ENCODE measurements at regions not wholly inside any gene's neighbourhood (a gene's known extent, or its start where the extent isn't known, plus 50 kb on each side); places are given as distances from the start of the nearest gene placed in this dataset.

GRCh38 chr16:13542284-13542683, 377.7 kb upstream of the ERCC4 start:
- Histone ChIP-seq H2AFZ (ENCODE audit: low read length) (no peak overlapping the region), H3K36me3 (ENCODE audit: insufficient read depth, low read length) (no peaks in the 10 kb centered on the region), H3K9me2 (ENCODE audit: low read depth, low read length) (no peaks in the 10 kb centered on the region), H3K4me2 (ENCODE audit: low read length) (no peak overlapping the region), H3K9ac (ENCODE audit: low read length) (no peak overlapping the region), H3K27ac (ENCODE audit: low read depth, low read length, poor library complexity, severe bottlenecking) (no peak overlapping the region), H3K27me3 (ENCODE audit: insufficient read depth, low read length) (no peaks in the 10 kb centered on the region), H4K20me1 (ENCODE audit: insufficient read depth, low read length) (no peaks in the 10 kb centered on the region), H3F3A (ENCODE audit: insufficient read depth, low read length) (no peaks in the 10 kb centered on the region), H3K79me2 (ENCODE audit: insufficient read depth, low read length) (no peaks in the 10 kb centered on the region), H3K4me1 (ENCODE audit: insufficient read depth, low read length, severe bottlenecking) (no peaks in the 10 kb centered on the region), H3K9me3 (ENCODE audit: low read length) (no peaks in the 10 kb centered on the region), H3K4me3 (ENCODE audit: low read depth, low read length, poor library complexity, severe bottlenecking) (no peak overlapping the region)
- TF ChIP-seq, protein P1, sequence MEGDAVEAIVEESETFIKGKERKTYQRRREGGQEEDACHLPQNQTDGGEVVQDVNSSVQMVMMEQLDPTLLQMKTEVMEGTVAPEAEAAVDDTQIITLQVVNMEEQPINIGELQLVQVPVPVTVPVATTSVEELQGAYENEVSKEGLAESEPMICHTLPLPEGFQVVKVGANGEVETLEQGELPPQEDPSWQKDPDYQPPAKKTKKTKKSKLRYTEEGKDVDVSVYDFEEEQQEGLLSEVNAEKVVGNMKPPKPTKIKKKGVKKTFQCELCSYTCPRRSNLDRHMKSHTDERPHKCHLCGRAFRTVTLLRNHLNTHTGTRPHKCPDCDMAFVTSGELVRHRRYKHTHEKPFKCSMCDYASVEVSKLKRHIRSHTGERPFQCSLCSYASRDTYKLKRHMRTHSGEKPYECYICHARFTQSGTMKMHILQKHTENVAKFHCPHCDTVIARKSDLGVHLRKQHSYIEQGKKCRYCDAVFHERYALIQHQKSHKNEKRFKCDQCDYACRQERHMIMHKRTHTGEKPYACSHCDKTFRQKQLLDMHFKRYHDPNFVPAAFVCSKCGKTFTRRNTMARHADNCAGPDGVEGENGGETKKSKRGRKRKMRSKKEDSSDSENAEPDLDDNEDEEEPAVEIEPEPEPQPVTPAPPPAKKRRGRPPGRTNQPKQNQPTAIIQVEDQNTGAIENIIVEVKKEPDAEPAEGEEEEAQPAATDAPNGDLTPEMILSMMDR (IDR thresholded peaks at IDR 0.05; ENCODE audit: low read length), result no peak
- TF ChIP-seq EZH2 (IDR thresholded peaks at IDR 0.05; ENCODE audit: borderline replicate concordance, low read length), result no peak

GRCh38 chr16:13543850-13544249, 376.1 kb upstream of the ERCC4 start:
- no peaks in the 10 kb centered on the region for H3K9me3 ChIP-seq (ENCODE audit: low read length)
- no peaks in the 10 kb centered on the region for H3K36me3 ChIP-seq (ENCODE audit: insufficient read depth, low read length)
- H3K27ac ChIP-seq (ENCODE audit: low read depth, low read length, poor library complexity, severe bottlenecking), result no peak overlapping the region
- no peaks in the 10 kb centered on the region for H3K4me1 ChIP-seq (ENCODE audit: insufficient read depth, low read length, severe bottlenecking)
- no peaks in the 10 kb centered on the region for H3K9me2 ChIP-seq (ENCODE audit: low read depth, low read length)
- H4K20me1 ChIP-seq (ENCODE audit: insufficient read depth, low read length), result no peaks in the 10 kb centered on the region
- no peaks in the 10 kb centered on the region for H3K27me3 ChIP-seq (ENCODE audit: insufficient read depth, low read length)
- no peaks in the 10 kb centered on the region for H3F3A ChIP-seq (ENCODE audit: insufficient read depth, low read length)
- no peaks in the 10 kb centered on the region for H3K79me2 ChIP-seq (ENCODE audit: insufficient read depth, low read length)
- TF ChIP-seq, protein P1 (IDR thresholded peaks at IDR 0.05; ENCODE audit: low read length), result no peak
- no peak for TF ChIP-seq EZH2 (IDR thresholded peaks at IDR 0.05; ENCODE audit: borderline replicate concordance, low read length)
- no peak overlapping the region for H2AFZ ChIP-seq (ENCODE audit: low read length)
- no peak overlapping the region for H3K4me3 ChIP-seq (ENCODE audit: low read depth, low read length, poor library complexity, severe bottlenecking)
- no peak overlapping the region; the same call in 1 of the 2 replicates for H3K4me2 ChIP-seq (ENCODE audit: low read length)
- H3K9ac ChIP-seq (ENCODE audit: low read length), result no peak overlapping the region

- no peak overlapping the region for H3K4me3 ChIP-seq (ENCODE audit: low read depth, low read length, poor library complexity, severe bottlenecking)
- H4K20me1 ChIP-seq (ENCODE audit: insufficient read depth, low read length), result no peaks in the 10 kb centered on the region
- no peaks in the 10 kb centered on the region for H3K9me3 ChIP-seq (ENCODE audit: low read length)
- no peaks in the 10 kb centered on the region for H3K36me3 ChIP-seq (ENCODE audit: insufficient read depth, low read length)
- no peaks in the 10 kb centered on the region for H3K4me1 ChIP-seq (ENCODE audit: insufficient read depth, low read length, severe bottlenecking)
- H2AFZ ChIP-seq (ENCODE audit: low read length), result no peak overlapping the region
- no peak overlapping the region for H3K9ac ChIP-seq (ENCODE audit: low read length)
- no peaks in the 10 kb centered on the region for H3K9me2 ChIP-seq (ENCODE audit: low read depth, low read length)
- no peak overlapping the region for H3K27ac ChIP-seq (ENCODE audit: low read depth, low read length, poor library complexity, severe bottlenecking)
- TF ChIP-seq EZH2 (IDR thresholded peaks at IDR 0.05; ENCODE audit: borderline replicate concordance, low read length), result no peak
- TF ChIP-seq, protein P1 (IDR thresholded peaks at IDR 0.05; ENCODE audit: low read length), result no peak
- H3F3A ChIP-seq (ENCODE audit: insufficient read depth, low read length), result no peaks in the 10 kb centered on the region
- H3K27me3 ChIP-seq (ENCODE audit: insufficient read depth, low read length), result no peaks in the 10 kb centered on the region
- no peak overlapping the region for H3K4me2 ChIP-seq (ENCODE audit: low read length)
- H3K79me2 ChIP-seq (ENCODE audit: insufficient read depth, low read length), result no peaks in the 10 kb centered on the region
Measured at GRCh38 chr16:13545271-13545670, 374.7 kb upstream of the ERCC4 start.
